ENCODE measurements at regions not wholly inside any gene's neighbourhood (a gene's known extent, or its start where the extent isn't known, plus 50 kb on each side); places are given as distances from the start of the nearest gene placed in this dataset.

GRCh38 chr5:68379275-68380036 is 163.9 kb downstream of the PIK3R1 start:
- no peak for DNase-seq
- Histone ChIP-seq H3K36me3 (replicated peaks) (no peaks in the 10 kb centered on the region), H3K27ac (no peak overlapping the region), H3K27me3 (replicated peaks) (no peaks in the 10 kb centered on the region), H3K4me3 (ENCODE audit: low read depth, low read length) (no peak overlapping the region)
- in situ Hi-C loops (cut with HindIII; ENCODE audit: low pct_ligation_motif_present, low sequenced_read_pairs), result no loop called here
- TF ChIP-seq CTCF (IDR thresholded peaks at IDR 0.05; ENCODE audit: low read depth, low read length, missing control alignments), result no peak

GRCh38 chr5:68380078-68380477 is 164.5 kb downstream of the PIK3R1 start:
- H3K27me3 ChIP-seq (replicated peaks), result no peaks in the 10 kb centered on the region
- H3K36me3 ChIP-seq (replicated peaks), result no peaks in the 10 kb centered on the region
- in situ Hi-C loops (cut with HindIII; ENCODE audit: low pct_ligation_motif_present, low sequenced_read_pairs), result no loop called here
- no peak overlapping the region for H3K27ac ChIP-seq
- H3K4me3 ChIP-seq (ENCODE audit: low read depth, low read length), result no peak overlapping the region
- DNase-seq, result no peak
- no peak for TF ChIP-seq CTCF (IDR thresholded peaks at IDR 0.05; ENCODE audit: low read depth, low read length, missing control alignments)

GRCh38 chr5:68381060-68381459 is 165.5 kb downstream of the PIK3R1 start:
- Histone ChIP-seq H3K27ac (no peak overlapping the region), H3K27me3 (replicated peaks) (no peaks in the 10 kb centered on the region), H3K4me3 (ENCODE audit: low read depth, low read length) (no peak overlapping the region), H3K36me3 (replicated peaks) (no peaks in the 10 kb centered on the region)
- TF ChIP-seq CTCF (IDR thresholded peaks at IDR 0.05; ENCODE audit: low read depth, low read length, missing control alignments), result no peak
- no peak for DNase-seq
- in situ Hi-C loops (cut with HindIII; ENCODE audit: low pct_ligation_motif_present, low sequenced_read_pairs), result no loop called here

GRCh38 chr5:68381909-68382308 is 166.4 kb downstream of the PIK3R1 start:
- TF ChIP-seq CTCF (IDR thresholded peaks at IDR 0.05; ENCODE audit: low read depth, low read length, missing control alignments), result no peak
- no peak overlapping the region for H3K4me3 ChIP-seq (ENCODE audit: low read depth, low read length)
- DNase-seq, result no peak
- no peak overlapping the region for H3K27ac ChIP-seq
- H3K36me3 ChIP-seq (replicated peaks), result no peaks in the 10 kb centered on the region
- in situ Hi-C loops (cut with HindIII; ENCODE audit: low pct_ligation_motif_present, low sequenced_read_pairs), result no loop called here
- H3K27me3 ChIP-seq (replicated peaks), result no peaks in the 10 kb centered on the region

- Histone ChIP-seq H3K4me3 (ENCODE audit: low read depth, low read length) (no peak overlapping the region), H3K36me3 (replicated peaks) (no peaks in the 10 kb centered on the region), H3K27ac (no peak overlapping the region), H3K27me3 (replicated peaks) (no peaks in the 10 kb centered on the region)
- in situ Hi-C loops (cut with HindIII; ENCODE audit: low pct_ligation_motif_present, low sequenced_read_pairs), result no loop called here
- DNase-seq, result no peak
- no peak for TF ChIP-seq CTCF (IDR thresholded peaks at IDR 0.05; ENCODE audit: low read depth, low read length, missing control alignments)
Observed at GRCh38 chr5:68382640-68383039, 167.1 kb downstream of the PIK3R1 start.

- no peak for DNase-seq
- Histone ChIP-seq H3K27ac (no peak overlapping the region), H3K36me3 (replicated peaks) (no peaks in the 10 kb centered on the region), H3K4me3 (ENCODE audit: low read depth, low read length) (no peak overlapping the region), H3K27me3 (replicated peaks) (no peaks in the 10 kb centered on the region)
- in situ Hi-C loops (cut with HindIII; ENCODE audit: low pct_ligation_motif_present, low sequenced_read_pairs), result no loop called here
- no peak for TF ChIP-seq CTCF (IDR thresholded peaks at IDR 0.05; ENCODE audit: low read depth, low read length, missing control alignments)
Observed at GRCh38 chr5:68383888-68384310, 168.3 kb downstream of the PIK3R1 start.
